Left ventricle myocardium inferior (tissue), 1 donor: ENCODE measurements at regions not wholly inside any gene's neighbourhood (a gene's known extent, or its start where the extent isn't known, plus 50 kb on each side); places are given as distances from the start of the nearest gene placed in this dataset.

Source experiments
- DNase-seq: peaks from one replicate; pipeline ENCODE4 v3.0.0-alpha.2; 2020
- H3K27ac ChIP-seq: fragments of 200-600 bp; replicated peaks from 2 replicates; pipeline ENCODE4 v1.8.0; 2021
- H3K27me3 ChIP-seq: fragments of 200-600 bp; 2 replicates; pipeline ENCODE4 v1.8.0; 2021; ENCODE audit warnings: low read depth
- H3K36me3 ChIP-seq: fragments of 200-600 bp; 2 replicates; pipeline ENCODE4 v1.8.0; 2021
- H3K4me1 ChIP-seq: fragments of 200-600 bp; 2 replicates; pipeline ENCODE4 v1.8.0; 2021
- H3K4me3 ChIP-seq: fragments of 200-600 bp; 2 replicates; pipeline ENCODE4 v1.8.0; 2021; ENCODE audit warnings: mild to moderate bottlenecking, moderate library complexity
- H3K9me3 ChIP-seq: fragments of 200-600 bp; replicated peaks from 2 replicates; pipeline ENCODE4 v1.8.0; 2021
- intact Hi-C: fragments of 100-400 bp; cut with micrococcal nuclease; formaldehyde crosslinking; loops from one replicate; pipeline ENCODE4 v1.11.0; 2022
- TF ChIP-seq, protein P1 (sequence below): fragments of 200-600 bp; IDR thresholded peaks from 2 replicates; pipeline ENCODE4 v1.8.0; 2021; ENCODE audit warnings: antibody characterized with exemption, mild to moderate bottlenecking, borderline replicate concordance
- donor health status: DM: no; HTN: yes; CAD: no; lungs with severe emphysema.

DNA sequence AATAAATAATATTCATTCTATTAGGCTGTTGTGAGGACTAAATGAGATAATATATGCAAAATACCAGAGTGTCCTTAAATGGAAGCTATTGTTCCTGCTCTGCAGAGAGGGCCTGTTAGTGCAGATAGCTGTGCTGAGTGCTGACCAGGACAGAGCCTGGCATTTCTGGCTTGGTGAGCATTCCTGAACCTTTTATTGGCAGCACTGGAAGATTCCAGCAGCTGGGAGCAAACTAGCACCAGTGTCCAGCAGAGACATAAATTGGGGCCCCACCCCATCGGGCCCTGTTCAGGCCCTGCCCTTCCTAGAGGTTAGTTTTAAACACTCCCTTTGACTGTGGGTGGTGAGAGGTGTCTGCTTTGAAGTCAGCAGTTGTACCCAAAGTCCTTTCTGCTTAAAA lies 85.9 kb upstream of the GADD45A start:
- Histone ChIP-seq H3K27ac (peak overlapping the region; percentile 63), H3K27me3 (no peaks in the 10 kb centered on the region), H3K4me3 (no peak overlapping the region), H3K4me1 (peaks cover 8% of the 10 kb centered on the region), H3K9me3 (peaks cover 6% of the 10 kb centered on the region), H3K36me3 (no peaks in the 10 kb centered on the region)
- no peak for DNase-seq
- TF ChIP-seq, protein P1, sequence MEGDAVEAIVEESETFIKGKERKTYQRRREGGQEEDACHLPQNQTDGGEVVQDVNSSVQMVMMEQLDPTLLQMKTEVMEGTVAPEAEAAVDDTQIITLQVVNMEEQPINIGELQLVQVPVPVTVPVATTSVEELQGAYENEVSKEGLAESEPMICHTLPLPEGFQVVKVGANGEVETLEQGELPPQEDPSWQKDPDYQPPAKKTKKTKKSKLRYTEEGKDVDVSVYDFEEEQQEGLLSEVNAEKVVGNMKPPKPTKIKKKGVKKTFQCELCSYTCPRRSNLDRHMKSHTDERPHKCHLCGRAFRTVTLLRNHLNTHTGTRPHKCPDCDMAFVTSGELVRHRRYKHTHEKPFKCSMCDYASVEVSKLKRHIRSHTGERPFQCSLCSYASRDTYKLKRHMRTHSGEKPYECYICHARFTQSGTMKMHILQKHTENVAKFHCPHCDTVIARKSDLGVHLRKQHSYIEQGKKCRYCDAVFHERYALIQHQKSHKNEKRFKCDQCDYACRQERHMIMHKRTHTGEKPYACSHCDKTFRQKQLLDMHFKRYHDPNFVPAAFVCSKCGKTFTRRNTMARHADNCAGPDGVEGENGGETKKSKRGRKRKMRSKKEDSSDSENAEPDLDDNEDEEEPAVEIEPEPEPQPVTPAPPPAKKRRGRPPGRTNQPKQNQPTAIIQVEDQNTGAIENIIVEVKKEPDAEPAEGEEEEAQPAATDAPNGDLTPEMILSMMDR = no peak
- intact Hi-C loops = no loop called here

DNA sequence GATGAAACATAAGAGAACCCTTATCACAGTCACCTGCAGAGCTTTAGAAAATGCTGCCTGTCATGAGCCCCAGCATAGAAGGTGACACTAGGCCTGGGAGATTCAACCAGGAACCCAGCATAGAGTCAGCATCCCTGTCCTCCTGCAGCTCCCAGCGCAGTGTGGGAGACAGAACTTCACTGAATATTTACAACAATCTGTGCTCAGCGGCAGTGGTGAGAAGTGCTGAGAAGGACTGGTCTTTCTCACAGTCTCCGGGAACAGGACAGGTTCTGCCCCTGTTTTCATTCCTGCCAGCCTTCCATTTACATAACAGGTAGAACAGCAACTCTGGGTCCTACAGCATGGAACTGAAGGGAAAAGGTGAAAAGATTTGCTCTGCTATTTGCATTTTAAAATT lies 83.5 kb upstream of the GADD45A start:
- intact Hi-C loops = no loop called here
- TF ChIP-seq, protein P1 = no peak

DNA sequence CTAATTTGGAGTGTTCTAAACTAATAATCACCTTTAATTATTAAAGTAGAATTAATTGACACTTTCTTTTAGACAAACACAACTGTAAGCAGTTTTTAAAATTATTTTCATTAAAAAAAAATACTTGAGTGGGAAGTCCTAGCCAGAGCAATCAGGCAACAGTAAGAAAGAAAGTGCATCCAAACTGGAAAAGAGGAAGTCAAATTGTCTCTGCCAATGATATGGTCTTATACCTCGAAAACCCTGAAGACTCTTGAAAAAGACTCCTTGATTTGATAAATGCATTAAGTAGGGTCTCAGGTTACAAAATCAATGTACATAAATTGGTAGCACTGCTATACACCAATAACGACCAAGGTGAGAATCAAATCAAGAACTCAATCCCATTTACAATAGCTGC lies 83.0 kb upstream of the GADD45A start:
- Histone ChIP-seq H3K9me3 (peaks cover 6% of the 10 kb centered on the region), H3K4me3 (no peak overlapping the region), H3K36me3 (no peaks in the 10 kb centered on the region), H3K27me3 (no peaks in the 10 kb centered on the region), H3K4me1 (peaks cover 8% of the 10 kb centered on the region), H3K27ac (no peak overlapping the region)
- TF ChIP-seq, protein P1 = no peak
- intact Hi-C loops = no loop called here
- no peak for DNase-seq

More for the DNA sequence above, 83.5 kb upstream of the GADD45A start:
- no peaks in the 10 kb centered on the region for H3K27me3 ChIP-seq
- no peak for DNase-seq
- no peak overlapping the region for H3K4me3 ChIP-seq
- no peak overlapping the region for H3K27ac ChIP-seq
- no peaks in the 10 kb centered on the region for H3K36me3 ChIP-seq
- H3K4me1 ChIP-seq = peaks cover 8% of the 10 kb centered on the region
- H3K9me3 ChIP-seq = peaks cover 6% of the 10 kb centered on the region

DNA sequence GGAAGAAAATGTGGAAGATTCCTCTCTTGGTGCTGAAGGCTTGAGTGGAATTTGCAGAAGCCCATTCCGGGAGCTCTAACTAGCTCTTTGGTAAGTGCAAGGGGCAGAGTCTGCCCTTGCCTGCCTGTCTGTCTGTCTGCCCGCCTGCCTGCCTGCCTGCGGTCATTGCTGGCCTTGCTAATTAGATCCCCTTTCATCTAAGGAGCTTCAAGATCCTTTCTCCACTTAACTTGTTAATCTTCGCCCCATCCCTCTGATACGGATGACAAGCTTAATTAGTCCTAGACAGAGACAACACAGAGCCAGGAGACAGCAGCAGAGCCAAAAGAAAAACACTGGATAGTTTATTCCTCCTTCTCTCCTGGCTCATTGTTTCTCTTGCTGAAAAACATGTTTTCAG lies 80.2 kb upstream of the GADD45A start:
- DNase-seq = no peak
- Histone ChIP-seq H3K27me3 (no peaks in the 10 kb centered on the region), H3K36me3 (no peaks in the 10 kb centered on the region), H3K4me3 (no peak overlapping the region), H3K9me3 (no peaks in the 10 kb centered on the region), H3K27ac (no peak overlapping the region), H3K4me1 (no peaks in the 10 kb centered on the region)
- intact Hi-C loops = no loop called here
- TF ChIP-seq, protein P1 = no peak

DNA sequence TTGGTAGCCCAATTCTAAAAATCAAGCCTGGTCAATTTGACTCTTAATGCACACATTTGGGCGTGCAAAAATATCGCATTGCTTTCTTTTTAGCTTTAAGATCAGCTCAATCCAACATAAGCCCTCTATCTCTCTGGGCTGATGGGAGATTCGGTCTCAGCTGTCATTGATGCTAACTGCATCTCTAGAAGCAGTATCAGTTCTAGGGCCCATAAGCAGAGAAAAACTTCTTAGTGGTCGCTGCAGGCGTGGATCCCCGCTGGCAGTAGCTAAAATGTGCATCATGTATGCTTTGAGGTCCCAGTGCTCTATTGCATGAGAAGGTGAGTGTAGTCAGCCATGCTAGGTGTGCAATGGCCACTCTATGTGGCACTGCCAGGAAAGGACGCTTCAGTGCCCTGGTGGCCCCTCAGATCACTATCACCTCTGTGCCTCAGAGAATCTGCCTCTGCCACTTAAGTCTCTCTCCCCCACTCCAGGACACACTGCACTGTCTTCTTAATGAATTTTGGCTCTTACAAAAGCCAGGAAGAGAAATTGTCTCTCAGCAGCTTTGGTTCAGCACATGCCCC lies 79.7 kb upstream of the GADD45A start:
- H3K4me3 ChIP-seq = no peak overlapping the region
- no peaks in the 10 kb centered on the region for H3K27me3 ChIP-seq
- DNase-seq = no peak
- H3K4me1 ChIP-seq = no peaks in the 10 kb centered on the region
- intact Hi-C loops = no loop called here
- no peaks in the 10 kb centered on the region for H3K9me3 ChIP-seq
- H3K27ac ChIP-seq = no peak overlapping the region
- no peaks in the 10 kb centered on the region for H3K36me3 ChIP-seq
- TF ChIP-seq, protein P1 = no peak
